ENCODE measurements at regions not wholly inside any gene's neighbourhood (a gene's known extent, or its start where the extent isn't known, plus 50 kb on each side); places are given as distances from the start of the nearest gene placed in this dataset.

DNA sequence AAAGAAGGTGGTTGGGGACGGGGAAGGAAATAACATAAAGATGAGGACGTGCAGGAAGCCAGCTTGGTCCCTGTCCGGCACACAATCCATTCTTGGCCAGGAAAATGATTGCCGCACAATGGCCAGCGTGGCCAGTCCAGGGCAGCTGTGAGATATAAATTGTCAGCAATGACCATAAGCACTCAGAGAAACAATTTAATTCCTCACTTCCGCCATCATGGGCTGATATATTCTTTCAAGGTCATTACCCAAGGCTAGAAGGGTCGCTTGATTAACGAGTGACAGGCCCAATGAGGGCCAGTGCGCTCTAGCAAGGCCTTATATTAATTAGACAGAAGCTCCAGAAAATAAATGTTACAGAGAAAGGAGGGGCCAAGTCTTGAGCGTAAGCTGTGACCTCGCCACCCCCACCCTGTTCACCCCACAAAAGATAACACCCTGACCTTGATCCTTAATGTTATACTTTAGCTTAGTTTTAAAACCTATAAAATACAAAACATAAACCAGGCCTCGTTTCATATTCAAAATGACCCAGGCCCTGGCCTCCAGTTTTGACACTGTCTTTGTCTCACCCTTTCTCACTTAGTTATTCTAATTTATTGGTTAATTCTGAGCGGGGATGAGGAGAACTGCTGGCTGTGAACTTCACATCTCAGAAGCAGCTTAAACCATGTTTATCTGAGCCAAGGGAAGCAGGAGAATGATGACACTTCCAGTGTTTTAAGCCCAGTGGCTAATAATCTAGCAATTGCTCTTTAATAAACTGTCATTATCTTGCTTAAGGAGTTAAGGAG, 478.3 kb upstream of the ZFHX3 start:
- no peak for TF ChIP-seq POLR2A (IDR thresholded peaks at IDR 0.05; ENCODE audit: low read length)
- no peak for TF ChIP-seq GATA1 (IDR thresholded peaks at IDR 0.05; ENCODE audit: low read depth, low read length)
